UCSD-AML1 (cell line): ENCODE measurements at regions not wholly inside any gene's neighbourhood (a gene's known extent, or its start where the extent isn't known, plus 50 kb on each side); places are given as distances from the start of the nearest gene placed in this dataset.
"Not testable (repeated sequence)": the region's sequence is repeated elsewhere in the genome, so short reads cannot be mapped to it uniquely, and the experiment has no call there.

Experiments used
- DNase-seq: peaks from one replicate; lab custom pipeline; 2025; ENCODE audit not compliant: unreplicated experiment; lab: John Stamatoyannopoulos, UW

GRCh38 chrX:112946227-112946626 is 105.6 kb upstream of the AMOT start:
- DNase-seq: no peak

GRCh38 chrX:112945826-112946225 is 105.2 kb upstream of the AMOT start:
- DNase-seq: no peak

GRCh38 chrX:112941209-112941837 is 100.7 kb upstream of the AMOT start:
- DNase-seq: no peak

GRCh38 chrX:112935029-112935428 is 94.4 kb upstream of the AMOT start:
- DNase-seq: no peak

GRCh38 chrX:112931900-112932299 is 91.3 kb upstream of the AMOT start:
- no peak for DNase-seq

- no peak for DNase-seq
Observed at GRCh38 chrX:112931478-112931877, 90.8 kb upstream of the AMOT start.

- DNase-seq: not testable (repeated sequence)
Observed at GRCh38 chrX:112923381-112923780, 82.8 kb upstream of the AMOT start.

- no peak for DNase-seq
Observed at GRCh38 chrX:112913807-112914206, 73.2 kb upstream of the AMOT start.

- DNase-seq: no peak
Observed at GRCh38 chrX:112910418-112910817, 69.8 kb upstream of the AMOT start.

- DNase-seq: no peak
Observed at GRCh38 chrX:112901869-112902725, 61.5 kb upstream of the AMOT start.

- DNase-seq: no peak
Observed at GRCh38 chrX:112896051-112896450, 55.4 kb upstream of the AMOT start.
